ENCODE measurements at regions not wholly inside any gene's neighbourhood (a gene's known extent, or its start where the extent isn't known, plus 50 kb on each side); places are given as distances from the start of the nearest gene placed in this dataset.

GRCh38 chr20:40785346-40785745, 96.3 kb upstream of the MAFB start:
- Histone ChIP-seq H3K9ac (ENCODE audit: low read length) (no peak overlapping the region), H3K27ac (ENCODE audit: low read depth, low read length) (no peak overlapping the region), H3K9me3 (ENCODE audit: control insufficient read depth in 1 of 2, insufficient read depth in 1 of 2, low read depth in 1 of 2, low read length in 2 of 2) (no peaks in the 10 kb centered on the region), H4K20me1 (ENCODE audit: insufficient read depth) (no peaks in the 10 kb centered on the region), H3K79me2 (ENCODE audit: insufficient read depth, low read length) (no peaks in the 10 kb centered on the region), H3K4me3 (replicated peaks in 1 of 2; ENCODE audit: low read depth in 1 of 2, low read length in 2 of 2) (no peak overlapping the region), H3K9me2 (ENCODE audit: insufficient read depth) (no peaks in the 10 kb centered on the region), H3K27me3 (ENCODE audit: insufficient read depth, low read length) (peaks cover 40% of the 10 kb centered on the region), H2AFZ (ENCODE audit: low read depth, low read length, poor library complexity, severe bottlenecking) (no peak overlapping the region), H3K4me1 (ENCODE audit: control insufficient read depth in 1 of 2, insufficient read depth in 2 of 2, low read length in 2 of 2) (no peaks in the 10 kb centered on the region), H3K36me3 (ENCODE audit: control insufficient read depth in 1 of 2, insufficient read depth in 2 of 2, low read length in 2 of 2) (no peaks in the 10 kb centered on the region), H3K4me2 (ENCODE audit: low read length) (no peak overlapping the region)
- ATAC-seq (no peak), DNase-seq (ENCODE audit: low read depth, low spot score) (no peak)
- RAD21 ChIA-PET (ENCODE audit: low non-redundant PET in 1 of 2, low total read pairs in 2 of 2, uncharacterized antibody in 2 of 2, unreplicated experiment in 2 of 2), result no interaction called here
- no peak for TF ChIP-seq ZFX (IDR thresholded peaks at IDR 0.05)
- TF ChIP-seq EZH2phosphoT487 (IDR thresholded peaks at IDR 0.05; ENCODE audit: borderline replicate concordance), result no peak
- no peak for TF ChIP-seq EZH2 (IDR thresholded peaks at IDR 0.05)
- TF ChIP-seq SP1 (IDR thresholded peaks at IDR 0.05; ENCODE audit: low read depth), result no peak
- no peak for TF ChIP-seq REST (IDR thresholded peaks at IDR 0.05; ENCODE audit: low read depth)
- TF ChIP-seq RAD21 (IDR thresholded peaks at IDR 0.05; ENCODE audit: low read depth), result no peak
- no peak for TF ChIP-seq ZNF274 (IDR thresholded peaks at IDR 0.05; ENCODE audit: low read depth, low read length)
- TF ChIP-seq, protein P1, sequence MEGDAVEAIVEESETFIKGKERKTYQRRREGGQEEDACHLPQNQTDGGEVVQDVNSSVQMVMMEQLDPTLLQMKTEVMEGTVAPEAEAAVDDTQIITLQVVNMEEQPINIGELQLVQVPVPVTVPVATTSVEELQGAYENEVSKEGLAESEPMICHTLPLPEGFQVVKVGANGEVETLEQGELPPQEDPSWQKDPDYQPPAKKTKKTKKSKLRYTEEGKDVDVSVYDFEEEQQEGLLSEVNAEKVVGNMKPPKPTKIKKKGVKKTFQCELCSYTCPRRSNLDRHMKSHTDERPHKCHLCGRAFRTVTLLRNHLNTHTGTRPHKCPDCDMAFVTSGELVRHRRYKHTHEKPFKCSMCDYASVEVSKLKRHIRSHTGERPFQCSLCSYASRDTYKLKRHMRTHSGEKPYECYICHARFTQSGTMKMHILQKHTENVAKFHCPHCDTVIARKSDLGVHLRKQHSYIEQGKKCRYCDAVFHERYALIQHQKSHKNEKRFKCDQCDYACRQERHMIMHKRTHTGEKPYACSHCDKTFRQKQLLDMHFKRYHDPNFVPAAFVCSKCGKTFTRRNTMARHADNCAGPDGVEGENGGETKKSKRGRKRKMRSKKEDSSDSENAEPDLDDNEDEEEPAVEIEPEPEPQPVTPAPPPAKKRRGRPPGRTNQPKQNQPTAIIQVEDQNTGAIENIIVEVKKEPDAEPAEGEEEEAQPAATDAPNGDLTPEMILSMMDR (IDR thresholded peaks at IDR 0.05 in 2 of 3, conservative IDR thresholded peaks at IDR 0.05 in 1 of 3; ENCODE audit: borderline replicate concordance in 1 of 3, insufficient read depth in 1 of 3, low read depth in 2 of 3, low read length in 2 of 3), result no peak
- BruUV-seq (replicated peaks), result no TSS peak
- intact Hi-C loops (cut with micrococcal nuclease), result no loop called here
- POLR2A ChIA-PET, result no interaction called here
- CTCF ChIA-PET, result no interaction called here
